ENCODE measurements at regions not wholly inside any gene's neighbourhood (a gene's known extent, or its start where the extent isn't known, plus 50 kb on each side); places are given as distances from the start of the nearest gene placed in this dataset.

DNA sequence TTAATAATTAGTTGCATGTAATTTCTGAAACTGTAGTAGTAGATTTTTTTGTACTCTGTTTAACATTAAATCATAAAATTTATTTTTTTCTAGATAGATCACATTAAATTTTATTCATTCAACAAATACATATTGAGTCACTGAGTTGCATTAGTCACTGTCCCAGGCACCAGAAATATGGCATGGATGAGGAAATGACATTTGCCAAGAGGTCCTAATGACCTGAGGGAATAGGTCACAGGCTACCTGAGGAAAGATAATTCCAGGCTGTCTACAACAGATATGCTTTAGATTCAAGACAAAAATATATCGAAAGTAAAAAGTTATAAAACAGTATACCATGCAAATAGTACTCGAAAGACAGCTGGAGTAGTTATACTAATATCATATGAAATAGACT lies 852.4 kb upstream of the ACVR2A start:
- H3K27me3 ChIP-seq, result no peaks in the 10 kb centered on the region
- TF ChIP-seq, protein P1, sequence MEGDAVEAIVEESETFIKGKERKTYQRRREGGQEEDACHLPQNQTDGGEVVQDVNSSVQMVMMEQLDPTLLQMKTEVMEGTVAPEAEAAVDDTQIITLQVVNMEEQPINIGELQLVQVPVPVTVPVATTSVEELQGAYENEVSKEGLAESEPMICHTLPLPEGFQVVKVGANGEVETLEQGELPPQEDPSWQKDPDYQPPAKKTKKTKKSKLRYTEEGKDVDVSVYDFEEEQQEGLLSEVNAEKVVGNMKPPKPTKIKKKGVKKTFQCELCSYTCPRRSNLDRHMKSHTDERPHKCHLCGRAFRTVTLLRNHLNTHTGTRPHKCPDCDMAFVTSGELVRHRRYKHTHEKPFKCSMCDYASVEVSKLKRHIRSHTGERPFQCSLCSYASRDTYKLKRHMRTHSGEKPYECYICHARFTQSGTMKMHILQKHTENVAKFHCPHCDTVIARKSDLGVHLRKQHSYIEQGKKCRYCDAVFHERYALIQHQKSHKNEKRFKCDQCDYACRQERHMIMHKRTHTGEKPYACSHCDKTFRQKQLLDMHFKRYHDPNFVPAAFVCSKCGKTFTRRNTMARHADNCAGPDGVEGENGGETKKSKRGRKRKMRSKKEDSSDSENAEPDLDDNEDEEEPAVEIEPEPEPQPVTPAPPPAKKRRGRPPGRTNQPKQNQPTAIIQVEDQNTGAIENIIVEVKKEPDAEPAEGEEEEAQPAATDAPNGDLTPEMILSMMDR (IDR thresholded peaks at IDR 0.05), result no peak
- H3K36me3 ChIP-seq, result no peaks in the 10 kb centered on the region
- no peak overlapping the region for H3K27ac ChIP-seq
- peaks cover 7% of the 10 kb centered on the region for H3K4me1 ChIP-seq
- ATAC-seq, result no peak
- DNase-seq, result no peak
- intact Hi-C loops (cut with DNase I), result no loop called here
- H3K4me3 ChIP-seq, result no peak overlapping the region
- H3K9me3 ChIP-seq, result no peaks in the 10 kb centered on the region

DNA sequence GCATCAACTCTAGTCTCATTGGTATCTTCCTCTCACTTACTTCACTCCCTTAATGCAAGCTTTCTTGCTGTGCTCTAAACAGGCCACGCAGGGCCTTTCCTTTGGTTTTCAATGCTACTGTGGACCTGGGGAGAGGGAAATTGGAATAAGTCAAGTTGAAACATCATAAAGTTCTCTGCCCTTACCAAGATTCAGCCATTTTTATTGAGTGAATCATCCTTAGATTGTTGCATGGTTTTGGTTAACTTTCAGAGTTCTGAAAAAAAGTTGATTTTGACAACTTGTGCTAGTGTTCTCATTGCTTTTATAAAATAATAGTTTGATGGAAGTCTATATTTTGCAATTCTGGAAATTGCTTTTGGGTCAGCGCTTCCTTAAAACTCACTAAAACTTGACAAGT lies 852.8 kb upstream of the ACVR2A start:
- intact Hi-C loops (cut with DNase I), result no loop called here
- TF ChIP-seq, protein P1 (IDR thresholded peaks at IDR 0.05), result no peak

DNA sequence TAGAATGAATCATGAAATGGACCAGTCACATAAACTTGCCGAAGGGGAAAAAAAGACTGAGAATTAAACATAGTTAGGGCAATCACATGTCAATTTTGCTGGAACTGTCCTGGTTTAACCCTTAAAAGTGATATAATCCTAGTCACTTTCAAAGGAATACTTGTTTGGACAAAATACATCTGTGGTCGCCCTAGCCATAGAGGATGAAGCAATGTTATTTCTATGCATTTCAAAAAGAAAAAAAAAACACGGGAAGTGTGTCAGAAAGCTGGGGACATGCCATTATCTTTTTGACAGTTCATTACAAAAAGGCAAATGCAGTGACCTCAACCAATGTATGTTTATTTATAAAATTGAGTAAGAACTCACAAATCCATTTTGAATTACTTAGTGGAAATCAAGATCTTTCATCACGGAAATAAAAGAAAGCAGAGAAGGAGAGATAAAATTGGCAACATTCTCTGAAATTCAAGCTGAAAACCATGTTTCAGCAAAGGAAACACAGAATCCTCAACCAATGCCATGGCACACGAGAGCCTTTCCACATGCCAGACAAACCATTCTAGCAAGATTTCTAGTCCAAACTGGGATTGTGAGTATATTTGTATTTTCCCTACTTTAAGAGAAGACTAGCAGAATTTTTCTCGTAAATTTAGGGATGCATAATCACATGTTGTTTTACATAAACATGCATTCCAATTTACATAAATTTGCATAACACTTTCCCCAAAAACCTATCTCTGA lies 854.3 kb upstream of the ACVR2A start:
- no peak for DNase-seq
- H3K4me3 ChIP-seq, result no peak overlapping the region
- no peak for ATAC-seq
- H3K9me3 ChIP-seq, result no peaks in the 10 kb centered on the region
- no peak overlapping the region for H3K27ac ChIP-seq
- H3K27me3 ChIP-seq, result no peaks in the 10 kb centered on the region
- intact Hi-C loops (cut with DNase I), result no loop called here
- H3K4me1 ChIP-seq, result peaks cover 7% of the 10 kb centered on the region
- no peaks in the 10 kb centered on the region for H3K36me3 ChIP-seq
- TF ChIP-seq, protein P1 (IDR thresholded peaks at IDR 0.05), result no peak

More for the DNA sequence above, 852.8 kb upstream of the ACVR2A start:
- no peak for DNase-seq
- Histone ChIP-seq H3K4me1 (peaks cover 7% of the 10 kb centered on the region), H3K27me3 (no peaks in the 10 kb centered on the region), H3K4me3 (no peak overlapping the region), H3K9me3 (no peaks in the 10 kb centered on the region), H3K36me3 (no peaks in the 10 kb centered on the region), H3K27ac (no peak overlapping the region)
- no peak for ATAC-seq

DNA sequence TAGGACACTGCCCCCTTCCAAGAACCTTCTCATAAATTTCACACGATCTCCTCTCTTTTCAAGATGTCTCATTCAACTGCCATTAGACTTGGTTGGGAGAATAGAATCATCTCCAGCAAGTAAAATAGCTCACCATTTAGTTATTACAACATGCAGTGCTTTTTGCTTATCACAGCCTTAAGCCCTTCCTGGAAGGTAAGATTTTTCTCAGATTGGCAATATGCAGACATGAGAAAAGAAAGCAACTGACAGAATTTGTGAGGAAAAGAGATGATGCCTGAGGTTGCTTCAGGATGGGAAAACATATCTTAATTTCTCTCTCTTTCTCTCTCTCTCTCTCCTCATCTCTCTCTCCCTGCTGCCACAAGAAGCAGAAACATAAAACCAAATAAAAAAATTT lies 855.1 kb upstream of the ACVR2A start:
- Histone ChIP-seq H3K4me1 (peaks cover 7% of the 10 kb centered on the region), H3K27me3 (no peaks in the 10 kb centered on the region), H3K9me3 (no peaks in the 10 kb centered on the region), H3K36me3 (no peaks in the 10 kb centered on the region), H3K27ac (no peak overlapping the region), H3K4me3 (no peak overlapping the region)
- TF ChIP-seq, protein P1 (IDR thresholded peaks at IDR 0.05), result no peak
- intact Hi-C loops (cut with DNase I), result no loop called here
- ATAC-seq (no peak), DNase-seq (no peak)

DNA sequence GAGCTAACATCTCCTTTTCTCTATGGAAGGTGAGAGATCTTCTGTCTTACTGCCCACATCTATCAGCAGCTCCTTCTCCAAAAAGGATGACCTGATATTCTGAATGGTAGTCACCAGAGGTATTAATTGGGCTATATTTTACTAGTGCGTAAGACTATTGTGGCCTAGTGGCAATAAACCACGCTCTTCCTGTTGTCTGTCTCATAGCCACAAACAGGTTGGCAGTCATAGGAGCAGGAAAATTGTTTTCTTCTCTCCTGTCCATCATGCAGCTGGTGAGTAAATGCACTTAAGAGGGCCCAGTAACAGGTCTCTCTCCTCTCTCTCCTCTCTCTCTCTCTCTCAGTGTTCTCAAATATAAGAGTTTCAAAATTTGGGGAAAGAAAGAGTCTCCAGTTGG lies 856.8 kb upstream of the ACVR2A start:
- no peak overlapping the region for H3K4me3 ChIP-seq
- TF ChIP-seq, protein P1 (IDR thresholded peaks at IDR 0.05), result no peak
- DNase-seq (no peak), ATAC-seq (no peak)
- H3K9me3 ChIP-seq, result no peaks in the 10 kb centered on the region
- H3K36me3 ChIP-seq, result no peaks in the 10 kb centered on the region
- intact Hi-C loops (cut with DNase I), result no loop called here
- no peaks in the 10 kb centered on the region for H3K27me3 ChIP-seq
- no peak overlapping the region for H3K27ac ChIP-seq
- peaks cover 7% of the 10 kb centered on the region for H3K4me1 ChIP-seq

DNA sequence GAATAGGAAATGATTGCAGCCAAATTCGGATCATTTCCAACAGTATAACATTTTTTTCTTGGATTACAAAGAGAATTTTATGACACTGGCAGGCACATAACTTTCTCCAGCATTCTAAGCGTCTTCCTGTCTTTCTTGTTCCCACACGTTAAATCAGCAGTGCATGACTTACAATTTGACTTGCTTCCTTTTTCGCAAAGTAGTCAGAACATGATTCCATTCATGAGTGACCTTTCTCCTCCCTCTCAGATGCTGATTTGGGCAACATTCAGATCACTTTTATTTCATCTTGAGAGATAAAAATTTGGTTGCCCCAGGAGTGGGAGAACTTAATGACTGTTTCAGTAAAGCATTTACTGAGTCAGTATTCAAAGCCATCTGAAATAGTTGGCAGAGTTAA lies 858.7 kb upstream of the ACVR2A start:
- H3K27ac ChIP-seq, result no peak overlapping the region
- no peak for ATAC-seq
- no peak overlapping the region for H3K4me3 ChIP-seq
- H3K9me3 ChIP-seq, result no peaks in the 10 kb centered on the region
- H3K27me3 ChIP-seq, result no peaks in the 10 kb centered on the region
- TF ChIP-seq, protein P1 (IDR thresholded peaks at IDR 0.05), result no peak
- intact Hi-C loops (cut with DNase I), result no loop called here
- H3K4me1 ChIP-seq, result peaks cover 7% of the 10 kb centered on the region
- no peak for DNase-seq
- no peaks in the 10 kb centered on the region for H3K36me3 ChIP-seq
